ENCODE measurements at regions not wholly inside any gene's neighbourhood (a gene's known extent, or its start where the extent isn't known, plus 50 kb on each side); places are given as distances from the start of the nearest gene placed in this dataset.

DNA sequence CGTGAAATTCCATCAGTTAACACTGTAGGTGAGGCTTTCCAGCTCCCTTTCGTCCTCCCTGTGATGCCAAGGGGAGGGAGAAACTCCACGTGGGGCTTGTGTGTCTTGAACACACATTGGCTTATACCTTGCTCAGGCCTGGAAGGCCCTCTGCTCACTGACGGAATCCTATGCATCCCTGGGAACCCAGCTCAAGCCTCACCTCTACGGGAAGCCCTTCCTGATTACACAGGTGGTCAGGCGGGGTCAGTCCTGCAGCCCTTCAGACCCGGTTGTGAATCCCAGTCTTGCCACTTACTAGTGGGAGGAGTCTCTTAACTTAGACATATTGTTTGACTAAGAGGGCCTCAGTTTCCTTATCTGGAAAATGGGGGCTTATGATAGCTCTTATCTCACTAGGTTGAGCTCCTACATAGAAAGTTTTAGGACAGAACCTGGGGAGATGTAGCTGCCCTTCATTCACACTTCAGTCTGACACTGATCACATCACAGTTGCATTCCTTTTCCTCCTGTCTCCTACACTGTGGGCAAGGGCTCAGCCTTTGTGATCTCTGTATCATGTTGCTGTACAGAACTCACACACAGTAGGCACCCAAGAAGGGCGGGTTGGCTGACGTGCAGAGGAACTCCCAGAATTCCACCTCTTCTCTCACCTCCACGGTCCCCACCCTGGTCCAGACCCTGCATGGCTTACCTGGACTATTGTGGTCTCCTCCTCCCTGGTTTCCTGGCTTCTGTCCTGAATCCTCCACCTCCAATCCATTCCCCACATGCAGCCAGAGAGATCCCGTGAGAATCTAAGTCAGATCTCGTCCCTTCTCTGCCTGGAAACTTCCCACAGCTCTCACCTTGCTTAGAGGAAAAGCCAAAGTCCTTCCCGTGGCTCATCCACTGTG, 129.6 kb downstream of the CEBPB start:
- TF ChIP-seq, protein P1, sequence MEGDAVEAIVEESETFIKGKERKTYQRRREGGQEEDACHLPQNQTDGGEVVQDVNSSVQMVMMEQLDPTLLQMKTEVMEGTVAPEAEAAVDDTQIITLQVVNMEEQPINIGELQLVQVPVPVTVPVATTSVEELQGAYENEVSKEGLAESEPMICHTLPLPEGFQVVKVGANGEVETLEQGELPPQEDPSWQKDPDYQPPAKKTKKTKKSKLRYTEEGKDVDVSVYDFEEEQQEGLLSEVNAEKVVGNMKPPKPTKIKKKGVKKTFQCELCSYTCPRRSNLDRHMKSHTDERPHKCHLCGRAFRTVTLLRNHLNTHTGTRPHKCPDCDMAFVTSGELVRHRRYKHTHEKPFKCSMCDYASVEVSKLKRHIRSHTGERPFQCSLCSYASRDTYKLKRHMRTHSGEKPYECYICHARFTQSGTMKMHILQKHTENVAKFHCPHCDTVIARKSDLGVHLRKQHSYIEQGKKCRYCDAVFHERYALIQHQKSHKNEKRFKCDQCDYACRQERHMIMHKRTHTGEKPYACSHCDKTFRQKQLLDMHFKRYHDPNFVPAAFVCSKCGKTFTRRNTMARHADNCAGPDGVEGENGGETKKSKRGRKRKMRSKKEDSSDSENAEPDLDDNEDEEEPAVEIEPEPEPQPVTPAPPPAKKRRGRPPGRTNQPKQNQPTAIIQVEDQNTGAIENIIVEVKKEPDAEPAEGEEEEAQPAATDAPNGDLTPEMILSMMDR (conservative IDR thresholded peaks at IDR 0.05; ENCODE audit: low read depth, low read length), result no peak
- no peak for DNase-seq (ENCODE audit: low read depth)
- peak overlapping the region; percentile 50 for H3K4me3 ChIP-seq (ENCODE audit: low read depth, low read length)

DNA sequence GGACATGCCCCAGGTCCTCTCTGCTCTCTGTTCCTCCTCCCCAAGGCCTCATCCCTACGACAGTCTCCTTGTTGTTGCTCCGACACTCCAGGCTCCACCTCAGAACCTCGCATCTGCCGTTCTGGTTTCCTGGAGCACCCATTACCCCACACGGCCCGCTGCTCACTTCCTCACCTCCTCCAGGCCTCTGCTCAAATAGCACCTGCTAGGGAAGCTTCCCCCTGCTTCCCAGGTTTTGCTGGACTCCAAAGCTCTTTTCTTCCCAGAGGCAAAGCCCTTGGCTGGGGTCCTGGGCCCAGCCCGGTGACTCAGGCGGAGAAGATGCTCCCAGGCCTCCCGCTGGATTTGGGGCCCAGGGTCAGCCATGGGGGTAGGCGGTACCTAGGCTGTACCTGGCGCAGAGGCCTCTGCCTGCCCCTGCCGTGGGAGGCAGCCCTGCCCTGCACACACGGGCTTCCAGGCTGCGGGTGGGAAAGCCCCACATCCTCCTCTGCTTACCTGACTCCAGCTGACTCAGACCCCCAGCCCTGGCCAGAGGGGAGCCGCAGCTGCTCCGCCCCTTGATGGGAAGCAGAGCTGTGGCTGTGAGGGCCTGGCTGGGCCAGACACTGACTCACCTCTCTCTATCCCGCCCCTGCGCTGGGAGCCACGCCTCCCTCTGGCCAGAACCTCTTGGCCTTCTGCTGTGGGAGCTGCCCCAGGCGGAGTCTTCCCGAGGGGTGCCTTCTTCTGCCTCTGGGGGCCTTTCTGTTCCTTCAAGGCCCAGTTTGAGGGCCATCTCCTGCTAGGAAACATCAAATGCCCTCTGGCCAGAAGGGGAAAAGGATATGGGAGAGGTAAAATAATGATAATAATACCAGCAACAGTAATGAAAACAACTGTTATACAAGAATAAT, 130.5 kb downstream of the CEBPB start:
- TF ChIP-seq, protein P1 (conservative IDR thresholded peaks at IDR 0.05; ENCODE audit: low read depth, low read length), result no peak
- no peak for DNase-seq (ENCODE audit: low read depth)
- H3K4me3 ChIP-seq (ENCODE audit: low read depth, low read length), result peak overlapping the region; percentile 50

DNA sequence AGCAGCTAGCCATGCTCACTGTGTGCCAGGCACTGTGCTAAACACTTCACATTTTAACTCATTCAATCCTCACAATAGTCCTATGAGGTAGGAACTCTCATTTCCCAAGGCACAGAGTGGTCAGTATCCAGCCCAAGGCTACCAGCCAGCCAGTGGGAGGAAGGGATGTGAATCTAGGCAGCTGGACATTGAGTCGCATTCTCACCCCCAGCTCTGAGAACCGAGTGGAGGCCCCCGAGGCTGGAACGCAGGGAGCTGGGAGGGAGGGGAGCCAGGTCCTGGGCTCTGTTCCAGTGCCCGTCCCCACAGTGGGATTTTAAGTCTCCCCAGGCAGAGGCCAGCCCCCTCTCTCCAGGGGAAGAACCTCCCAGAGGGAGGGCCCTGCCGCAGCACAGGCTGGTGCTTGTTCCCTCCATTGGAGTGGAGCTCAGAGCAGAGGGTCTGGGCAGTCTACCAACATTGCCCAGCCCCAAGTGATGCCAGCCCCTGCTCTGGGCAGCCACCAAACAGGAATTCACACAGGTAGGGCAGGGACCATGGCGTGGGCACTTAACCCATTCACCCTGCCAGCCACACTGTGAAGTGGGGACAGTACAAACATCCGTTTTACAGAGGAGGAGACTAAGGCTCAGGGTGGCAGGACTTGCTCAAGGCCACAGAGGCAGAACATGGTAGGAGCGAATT, 131.3 kb downstream of the CEBPB start:
- DNase-seq (ENCODE audit: low read depth), result no peak
- no peak overlapping the region for H3K4me3 ChIP-seq (ENCODE audit: low read depth, low read length)
- TF ChIP-seq, protein P1 (conservative IDR thresholded peaks at IDR 0.05; ENCODE audit: low read depth, low read length), result no peak

DNA sequence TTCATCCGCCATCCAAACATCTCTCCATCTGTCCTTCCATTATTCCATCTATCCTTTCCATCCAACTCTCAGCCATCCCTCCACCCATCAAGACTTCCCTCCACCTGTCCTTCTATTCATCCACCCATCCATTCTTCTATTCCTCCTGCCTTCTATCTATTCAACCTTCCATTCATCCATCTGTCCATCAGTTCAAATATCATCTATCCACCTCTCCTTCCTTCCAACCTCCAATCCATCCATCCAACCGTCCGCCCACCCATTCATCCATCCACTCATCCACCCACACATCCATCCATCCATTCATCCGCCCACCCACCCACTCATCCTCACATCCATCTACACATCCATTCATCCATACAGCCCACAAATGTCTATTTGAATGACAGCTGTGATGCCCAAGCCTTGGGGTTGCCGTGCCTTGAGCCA, 132.1 kb downstream of the CEBPB start:
- TF ChIP-seq, protein P1 (conservative IDR thresholded peaks at IDR 0.05; ENCODE audit: low read depth, low read length), result no peak
- no peak for DNase-seq (ENCODE audit: low read depth)
- H3K4me3 ChIP-seq (ENCODE audit: low read depth, low read length), result no peak overlapping the region

DNA sequence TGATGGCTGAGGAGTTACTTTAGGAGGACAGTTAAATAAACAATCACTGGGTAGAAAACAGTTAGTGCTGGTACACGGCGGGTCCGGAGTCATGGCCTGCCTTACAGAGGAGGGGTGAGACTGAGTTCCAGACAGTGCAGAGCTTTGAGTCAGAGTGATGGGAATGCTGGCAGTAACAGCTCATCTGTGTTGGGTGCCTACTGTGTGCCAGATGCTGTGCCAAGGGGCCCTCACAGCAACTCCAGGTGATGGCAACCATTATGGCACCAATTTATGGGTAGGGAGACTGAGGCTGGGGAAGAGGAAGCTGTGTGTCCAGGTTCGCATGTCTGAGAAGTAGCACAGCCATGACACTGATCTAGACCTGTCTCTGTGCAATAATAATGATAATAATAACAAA, 132.6 kb downstream of the CEBPB start:
- no peak for DNase-seq (ENCODE audit: low read depth)
- TF ChIP-seq, protein P1 (conservative IDR thresholded peaks at IDR 0.05; ENCODE audit: low read depth, low read length), result no peak
- no peak overlapping the region for H3K4me3 ChIP-seq (ENCODE audit: low read depth, low read length)
